ENCODE measurements at regions not wholly inside any gene's neighbourhood (a gene's known extent, or its start where the extent isn't known, plus 50 kb on each side); places are given as distances from the start of the nearest gene placed in this dataset.
"Not testable (repeated sequence)": the region's sequence is repeated elsewhere in the genome, so short reads cannot be mapped to it uniquely, and the experiment has no call there.

DNA sequence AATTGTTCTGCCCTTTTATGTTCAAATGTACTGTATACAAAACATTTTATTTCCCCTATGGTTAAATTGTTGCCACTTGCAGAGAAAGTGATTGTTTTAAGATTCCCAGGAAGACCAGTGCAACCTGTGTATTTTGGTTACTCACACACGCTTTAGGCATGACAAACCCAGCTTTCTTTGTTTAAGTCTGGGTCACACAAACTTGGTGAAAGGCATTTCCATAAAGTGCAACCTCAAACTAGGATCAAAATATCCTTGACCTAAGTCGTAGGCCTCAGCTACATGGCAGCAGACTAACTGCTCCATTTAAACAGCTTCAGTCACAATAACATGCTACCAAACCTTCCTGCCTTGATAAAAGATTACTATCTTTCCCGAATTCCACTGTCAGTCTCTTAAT is 639.0 kb upstream of the PRR20A start:
- no peaks in the 10 kb centered on the region for H3K36me3 Mint-ChIP-seq (ENCODE audit: low read depth)
- TF ChIP-seq, protein P1, sequence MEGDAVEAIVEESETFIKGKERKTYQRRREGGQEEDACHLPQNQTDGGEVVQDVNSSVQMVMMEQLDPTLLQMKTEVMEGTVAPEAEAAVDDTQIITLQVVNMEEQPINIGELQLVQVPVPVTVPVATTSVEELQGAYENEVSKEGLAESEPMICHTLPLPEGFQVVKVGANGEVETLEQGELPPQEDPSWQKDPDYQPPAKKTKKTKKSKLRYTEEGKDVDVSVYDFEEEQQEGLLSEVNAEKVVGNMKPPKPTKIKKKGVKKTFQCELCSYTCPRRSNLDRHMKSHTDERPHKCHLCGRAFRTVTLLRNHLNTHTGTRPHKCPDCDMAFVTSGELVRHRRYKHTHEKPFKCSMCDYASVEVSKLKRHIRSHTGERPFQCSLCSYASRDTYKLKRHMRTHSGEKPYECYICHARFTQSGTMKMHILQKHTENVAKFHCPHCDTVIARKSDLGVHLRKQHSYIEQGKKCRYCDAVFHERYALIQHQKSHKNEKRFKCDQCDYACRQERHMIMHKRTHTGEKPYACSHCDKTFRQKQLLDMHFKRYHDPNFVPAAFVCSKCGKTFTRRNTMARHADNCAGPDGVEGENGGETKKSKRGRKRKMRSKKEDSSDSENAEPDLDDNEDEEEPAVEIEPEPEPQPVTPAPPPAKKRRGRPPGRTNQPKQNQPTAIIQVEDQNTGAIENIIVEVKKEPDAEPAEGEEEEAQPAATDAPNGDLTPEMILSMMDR (IDR thresholded peaks at IDR 0.05), result no peak
- DNase-seq, result no peak

GRCh38 chr13:56510836-56511235 is 629.9 kb upstream of the PRR20A start:
- H3K27me3 Mint-ChIP-seq (ENCODE audit: low read depth, poor library complexity), result no peaks in the 10 kb centered on the region
- DNase-seq, result no peak
- H3K4me3 Mint-ChIP-seq, result no peak overlapping the region
- H3K36me3 Mint-ChIP-seq (ENCODE audit: low read depth), result no peaks in the 10 kb centered on the region
- H3K9me3 Mint-ChIP-seq, result no peaks in the 10 kb centered on the region
- TF ChIP-seq, protein P1 (IDR thresholded peaks at IDR 0.05), result no peak
- no peaks in the 10 kb centered on the region for H3K4me1 Mint-ChIP-seq
- no peak overlapping the region for H3K27ac Mint-ChIP-seq

More for the DNA sequence above, 639.0 kb upstream of the PRR20A start:
- H3K9me3 Mint-ChIP-seq, result no peaks in the 10 kb centered on the region
- no peaks in the 10 kb centered on the region for H3K27me3 Mint-ChIP-seq (ENCODE audit: low read depth, poor library complexity)
- H3K4me3 Mint-ChIP-seq, result no peak overlapping the region
- no peaks in the 10 kb centered on the region for H3K4me1 Mint-ChIP-seq
- no peak overlapping the region for H3K27ac Mint-ChIP-seq

- H3K4me1 Mint-ChIP-seq, DNase-seq: not testable (repeated sequence)
Measured at GRCh38 chr13:56512336-56512735, 628.4 kb upstream of the PRR20A start.

GRCh38 chr13:56515441-56515840 is 625.3 kb upstream of the PRR20A start:
- DNase-seq, result no peak
- Mint-ChIP-seq H3K27ac (no peak overlapping the region), H3K4me3 (no peak overlapping the region), H3K4me1 (no peaks in the 10 kb centered on the region), H3K27me3 (ENCODE audit: low read depth, poor library complexity) (no peaks in the 10 kb centered on the region), H3K36me3 (ENCODE audit: low read depth) (no peaks in the 10 kb centered on the region), H3K9me3 (no peaks in the 10 kb centered on the region)
- TF ChIP-seq, protein P1 (IDR thresholded peaks at IDR 0.05), result no peak

More at GRCh38 chr13:56512336-56512735, 628.4 kb upstream of the PRR20A start:
- not testable (repeated sequence) for H3K9me3 Mint-ChIP-seq; H3K4me3 Mint-ChIP-seq; H3K27me3 Mint-ChIP-seq (ENCODE audit: low read depth, poor library complexity); H3K36me3 Mint-ChIP-seq (ENCODE audit: low read depth); H3K27ac Mint-ChIP-seq

DNA sequence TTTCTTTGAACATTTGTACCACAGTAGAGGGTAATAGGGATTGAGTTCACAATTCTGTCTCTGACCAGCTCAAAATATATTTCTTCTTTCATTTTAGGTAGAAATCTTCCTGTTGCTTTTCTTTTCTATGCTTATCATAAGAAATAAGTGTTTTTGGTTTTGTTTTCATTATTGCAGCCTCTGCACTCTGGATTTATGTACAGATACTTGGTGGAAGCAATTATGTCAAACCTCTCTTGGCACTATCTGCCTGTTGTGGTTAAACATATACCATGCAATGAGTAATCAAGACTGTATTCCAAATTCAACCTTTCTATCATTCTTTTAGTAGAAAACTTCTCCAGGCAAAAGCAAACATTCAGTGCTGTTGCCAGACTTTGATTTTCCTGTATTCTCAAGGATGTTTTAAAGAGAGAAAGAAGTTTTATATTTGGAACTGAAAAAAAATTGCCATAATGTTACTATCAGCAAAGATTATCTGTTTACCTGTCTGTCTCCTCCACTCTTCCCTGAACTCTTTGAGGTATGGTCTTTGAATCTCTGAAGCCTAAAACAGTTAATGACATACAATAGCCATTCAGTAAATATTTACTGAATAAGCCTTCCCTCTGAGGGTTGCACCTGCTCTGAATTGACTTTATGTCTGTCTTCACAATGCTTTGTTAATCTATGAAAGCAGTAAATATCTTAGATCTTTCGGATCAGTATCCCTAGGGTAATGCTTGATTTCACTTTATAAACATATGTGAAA is 612.5 kb upstream of the PRR20A start:
- Mint-ChIP-seq H3K4me1 (no peaks in the 10 kb centered on the region), H3K4me3 (no peak overlapping the region), H3K36me3 (ENCODE audit: low read depth) (no peaks in the 10 kb centered on the region)

DNA sequence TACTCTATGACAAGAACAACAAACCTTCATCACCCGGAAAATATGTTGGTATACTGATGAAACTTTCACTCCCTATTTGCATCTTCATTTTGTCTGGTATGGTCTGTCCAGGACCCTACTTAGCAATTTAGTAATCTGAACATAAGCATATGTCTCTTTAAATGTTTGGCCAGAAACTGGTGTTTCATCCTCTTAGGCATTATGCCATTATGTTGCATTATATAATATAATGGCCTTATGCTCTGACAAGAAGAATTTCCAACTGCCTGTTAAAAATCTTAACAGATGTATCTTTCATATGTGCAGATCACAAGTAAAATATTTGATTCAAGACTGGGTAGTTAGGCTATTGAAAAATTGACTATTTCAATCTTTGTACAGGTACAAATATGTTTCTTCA is 610.6 kb upstream of the PRR20A start:
- Mint-ChIP-seq H3K36me3 (ENCODE audit: low read depth) (no peaks in the 10 kb centered on the region), H3K9me3 (no peaks in the 10 kb centered on the region), H3K4me3 (no peak overlapping the region), H3K27me3 (ENCODE audit: low read depth, poor library complexity) (no peaks in the 10 kb centered on the region), H3K27ac (no peak overlapping the region), H3K4me1 (no peaks in the 10 kb centered on the region)
- no peak for DNase-seq
- TF ChIP-seq, protein P1 (IDR thresholded peaks at IDR 0.05), result no peak

More for the DNA sequence above, 612.5 kb upstream of the PRR20A start:
- H3K9me3 Mint-ChIP-seq, result no peaks in the 10 kb centered on the region
- H3K27me3 Mint-ChIP-seq (ENCODE audit: low read depth, poor library complexity), result peaks cover 3% of the 10 kb centered on the region
- TF ChIP-seq, protein P1 (IDR thresholded peaks at IDR 0.05), result no peak
- DNase-seq, result no peak
- no peak overlapping the region for H3K27ac Mint-ChIP-seq

- H3K27me3 Mint-ChIP-seq (ENCODE audit: low read depth, poor library complexity); H3K27ac Mint-ChIP-seq; H3K4me1 Mint-ChIP-seq; DNase-seq; H3K36me3 Mint-ChIP-seq (ENCODE audit: low read depth); H3K4me3 Mint-ChIP-seq; H3K9me3 Mint-ChIP-seq: not testable (repeated sequence)
Measured at GRCh38 chr13:56547921-56548320, 592.8 kb upstream of the PRR20A start.
